Activated naive CD8-positive, alpha-beta T cell treated with anti-CD3 and anti-CD28 coated beads, Interleukin-2, amount 50 U/mL, for 24 hours (primary cell): ENCODE measurements at regions not wholly inside any gene's neighbourhood (a gene's known extent, or its start where the extent isn't known, plus 50 kb on each side); places are given as distances from the start of the nearest gene placed in this dataset.

Source experiments
- ATAC-seq: fragments of 150-1000 bp; cut with Tn5 transposase; one replicate; pipeline ENCODE4 v1.10.0; 2021
- DNase-seq: peaks from one replicate; pipeline ENCODE4 v3.0.0; 2021
- H3K27ac Mint-ChIP-seq: one replicate; pipeline ENCODE4 v1.8.0; 2021; ENCODE audit warnings: mild to moderate bottlenecking, mixed read lengths
- H3K27me3 Mint-ChIP-seq: one replicate; pipeline ENCODE4 v1.8.0; 2021; ENCODE audit warnings: mixed read lengths
- H3K36me3 Mint-ChIP-seq: one replicate; pipeline ENCODE4 v1.8.0; 2021; ENCODE audit warnings: low read depth, mixed read lengths
- H3K4me1 Mint-ChIP-seq: one replicate; pipeline ENCODE4 v1.8.0; 2021; ENCODE audit warnings: mixed read lengths
- H3K4me3 Mint-ChIP-seq: one replicate; pipeline ENCODE4 v1.8.0; 2021; ENCODE audit warnings: mild to moderate bottlenecking, moderate library complexity, mixed read lengths
- H3K9me3 Mint-ChIP-seq: one replicate; pipeline ENCODE4 v1.8.0; 2021; ENCODE audit warnings: mixed read lengths

DNA sequence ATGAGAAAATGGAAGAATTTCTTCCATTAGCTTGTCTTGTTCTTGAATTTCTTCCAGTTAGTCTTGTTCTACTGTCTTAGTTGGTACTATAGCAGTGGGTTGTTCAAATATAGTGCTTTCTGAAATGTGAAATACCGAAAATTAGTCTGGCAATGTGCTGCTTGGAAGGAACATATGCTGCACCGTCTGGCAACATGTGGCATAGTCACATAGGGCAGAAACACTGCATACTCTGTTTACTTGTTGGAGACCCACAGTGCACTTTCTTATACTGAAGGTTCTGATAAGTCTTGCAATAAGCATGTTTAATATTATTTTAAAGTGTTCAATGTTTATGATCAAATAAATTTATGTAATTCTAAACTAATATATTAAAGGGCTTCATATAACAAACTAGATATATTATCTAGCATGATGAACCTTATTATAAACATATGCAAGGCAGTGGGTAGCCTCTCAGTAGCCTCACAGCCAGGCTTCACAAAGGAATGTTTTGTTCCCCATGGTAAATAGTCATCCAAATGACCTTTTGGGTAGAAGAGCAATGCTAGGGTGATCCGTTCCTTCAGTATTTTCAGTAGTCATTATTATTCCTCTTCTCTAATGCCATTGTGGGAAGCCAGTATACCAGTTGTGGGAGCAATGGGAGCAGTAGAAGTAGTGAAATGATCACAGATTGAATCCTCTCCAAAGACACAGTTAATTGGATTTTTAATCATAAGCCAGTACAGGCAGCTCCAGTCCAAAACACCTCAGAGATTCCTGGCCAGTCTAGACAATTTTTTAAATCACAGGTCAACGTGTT, 1106.7 kb downstream of the DTWD2 start:
- no peaks in the 10 kb centered on the region for H3K4me1 Mint-ChIP-seq
- DNase-seq, result no peak
- no peak overlapping the region for H3K4me3 Mint-ChIP-seq
- ATAC-seq, result no peak
- H3K27me3 Mint-ChIP-seq, result no peaks in the 10 kb centered on the region
- H3K9me3 Mint-ChIP-seq, result no peaks in the 10 kb centered on the region
- no peaks in the 10 kb centered on the region for H3K36me3 Mint-ChIP-seq
- no peak overlapping the region for H3K27ac Mint-ChIP-seq

DNA sequence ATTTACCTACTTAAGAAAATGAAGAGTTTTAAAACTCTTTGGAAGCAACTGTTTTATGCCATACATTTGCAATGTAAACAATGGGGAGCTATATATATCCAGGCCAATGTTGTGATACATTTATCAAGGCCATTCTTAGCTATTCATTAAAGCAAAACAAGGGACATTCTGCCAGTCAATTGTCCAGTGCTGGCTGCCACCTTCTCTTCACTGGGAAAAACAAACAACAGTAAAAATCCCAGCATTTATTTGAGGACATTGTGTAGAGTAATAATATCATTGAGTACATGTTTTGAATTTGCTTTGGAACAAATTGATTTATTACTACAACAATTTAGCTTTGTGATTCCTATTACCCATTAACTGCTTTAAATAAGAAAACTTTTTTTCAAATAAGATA, 1107.4 kb downstream of the DTWD2 start:
- no peaks in the 10 kb centered on the region for H3K36me3 Mint-ChIP-seq
- no peak for ATAC-seq
- no peak overlapping the region for H3K4me3 Mint-ChIP-seq

DNA sequence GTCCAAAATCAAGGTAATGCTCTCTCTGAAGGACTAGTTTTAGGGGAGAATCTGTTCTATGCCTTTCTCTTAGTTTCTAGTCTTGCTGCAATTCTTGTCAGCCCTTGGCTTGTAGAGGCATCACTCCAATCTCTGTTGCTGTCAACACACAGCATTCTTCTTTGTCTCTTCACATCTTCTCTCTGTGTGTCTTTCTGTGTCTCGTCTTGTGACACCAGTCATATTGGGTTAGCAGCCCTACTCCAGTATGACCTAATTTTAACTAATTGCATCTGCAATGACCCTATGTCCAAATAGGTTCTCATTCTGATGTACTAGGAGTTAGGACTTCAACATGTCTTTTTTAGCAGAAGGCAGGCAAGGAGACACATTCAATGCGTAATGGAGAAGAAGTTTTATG, 1110.6 kb downstream of the DTWD2 start:
- DNase-seq, result no peak
- no peak overlapping the region for H3K4me3 Mint-ChIP-seq
- no peak overlapping the region for H3K27ac Mint-ChIP-seq
- H3K27me3 Mint-ChIP-seq, result no peaks in the 10 kb centered on the region
- no peaks in the 10 kb centered on the region for H3K4me1 Mint-ChIP-seq
- no peak for ATAC-seq
- H3K36me3 Mint-ChIP-seq, result no peaks in the 10 kb centered on the region
- H3K9me3 Mint-ChIP-seq, result no peaks in the 10 kb centered on the region

More for the DNA sequence above, 1107.4 kb downstream of the DTWD2 start:
- H3K9me3 Mint-ChIP-seq, result no peaks in the 10 kb centered on the region
- H3K27me3 Mint-ChIP-seq, result no peaks in the 10 kb centered on the region
- no peak for DNase-seq
- H3K27ac Mint-ChIP-seq, result no peak overlapping the region
- no peaks in the 10 kb centered on the region for H3K4me1 Mint-ChIP-seq

DNA sequence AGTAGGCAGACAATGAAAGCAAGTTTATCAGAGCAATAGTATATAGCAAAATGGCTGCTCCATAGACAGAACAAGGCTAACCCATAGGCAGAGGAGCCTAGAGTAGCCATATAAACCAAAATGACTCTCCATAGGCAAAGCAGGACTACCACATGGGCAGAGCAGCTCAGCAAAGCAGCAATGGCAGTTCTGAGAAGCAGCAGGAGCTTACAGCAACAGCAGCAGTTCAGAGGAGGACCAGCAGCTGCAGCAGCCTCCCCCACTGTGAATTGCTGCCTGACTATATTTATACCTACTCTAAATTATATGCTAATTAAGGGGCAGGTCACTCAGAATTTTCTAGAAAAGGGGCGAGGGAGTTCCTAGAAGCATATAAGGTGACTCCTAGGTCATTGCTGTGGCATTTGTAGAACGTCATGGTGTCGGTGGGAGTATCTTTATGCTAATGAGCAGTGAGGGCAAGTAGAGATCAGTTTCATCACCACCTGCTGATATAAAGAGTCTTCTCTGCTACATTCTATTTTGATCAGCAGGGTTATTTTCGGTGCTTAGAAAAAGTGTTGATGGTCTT, 1115.5 kb downstream of the DTWD2 start:
- no peak overlapping the region for H3K27ac Mint-ChIP-seq
- no peak for ATAC-seq
- H3K27me3 Mint-ChIP-seq, result no peaks in the 10 kb centered on the region

DNA sequence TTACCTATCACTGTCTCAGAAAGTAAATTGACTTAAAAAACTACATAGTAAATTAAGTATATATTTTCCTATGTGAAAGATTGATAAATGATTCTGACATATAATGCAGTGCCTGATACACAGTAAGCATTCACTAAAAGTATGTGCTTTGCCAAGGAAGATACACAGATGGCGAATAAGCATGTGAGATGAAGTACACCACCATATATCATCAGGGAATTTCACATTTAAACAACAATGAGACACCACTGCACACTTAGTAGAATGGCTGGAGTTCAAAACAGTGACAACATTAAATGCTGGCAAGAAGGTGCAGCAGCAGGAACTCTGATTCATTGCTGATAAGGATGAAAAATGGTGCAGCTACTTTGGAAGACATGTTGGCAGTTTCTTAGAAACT, 1118.8 kb downstream of the DTWD2 start:
- ATAC-seq (no peak), DNase-seq (no peak)
- Mint-ChIP-seq H3K9me3 (peaks cover 4% of the 10 kb centered on the region), H3K4me1 (no peaks in the 10 kb centered on the region), H3K27ac (no peak overlapping the region), H3K27me3 (no peaks in the 10 kb centered on the region), H3K4me3 (no peak overlapping the region), H3K36me3 (no peaks in the 10 kb centered on the region)

More for the DNA sequence above, 1115.5 kb downstream of the DTWD2 start:
- no peak overlapping the region for H3K4me3 Mint-ChIP-seq
- DNase-seq, result no peak
- H3K36me3 Mint-ChIP-seq, result no peaks in the 10 kb centered on the region
- peaks cover 4% of the 10 kb centered on the region for H3K9me3 Mint-ChIP-seq
- H3K4me1 Mint-ChIP-seq, result no peaks in the 10 kb centered on the region

DNA sequence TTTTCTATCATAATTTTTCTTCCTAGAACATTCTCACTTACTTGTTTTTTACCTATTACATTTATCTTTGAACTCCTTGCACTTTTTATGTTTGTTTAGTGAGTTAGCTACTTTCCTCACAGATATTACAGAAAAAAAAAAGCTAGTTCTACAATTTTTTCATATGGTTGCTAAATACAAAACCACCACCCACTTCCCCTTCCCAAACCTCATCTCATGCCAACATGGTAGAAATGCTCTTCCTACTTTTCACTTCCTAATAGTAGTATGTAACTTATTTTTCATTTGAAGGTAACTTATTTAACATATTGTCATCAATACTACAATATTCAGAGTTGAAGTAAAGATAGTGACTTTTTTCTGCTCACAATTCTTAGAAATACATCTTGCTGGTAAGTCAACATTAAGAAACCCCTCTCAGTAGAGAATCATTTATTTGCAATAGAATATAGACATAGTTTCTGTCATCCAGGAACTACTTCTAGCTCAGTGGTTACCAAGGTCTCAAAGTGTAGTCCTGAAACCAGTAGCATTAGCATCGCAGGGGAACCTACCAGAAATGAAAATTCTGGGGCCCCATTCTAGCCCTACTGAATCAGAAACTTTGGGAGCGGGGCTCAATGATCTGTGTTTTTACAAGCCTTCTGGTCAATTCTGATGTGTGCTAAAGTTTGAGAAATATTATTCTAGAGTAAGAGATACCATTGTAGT, 1124.6 kb downstream of the DTWD2 start:
- DNase-seq (no peak), ATAC-seq (no peak)
- Mint-ChIP-seq H3K27ac (no peak overlapping the region), H3K4me3 (no peak overlapping the region), H3K36me3 (no peaks in the 10 kb centered on the region), H3K27me3 (no peaks in the 10 kb centered on the region), H3K9me3 (peaks cover 8% of the 10 kb centered on the region), H3K4me1 (no peaks in the 10 kb centered on the region)

DNA sequence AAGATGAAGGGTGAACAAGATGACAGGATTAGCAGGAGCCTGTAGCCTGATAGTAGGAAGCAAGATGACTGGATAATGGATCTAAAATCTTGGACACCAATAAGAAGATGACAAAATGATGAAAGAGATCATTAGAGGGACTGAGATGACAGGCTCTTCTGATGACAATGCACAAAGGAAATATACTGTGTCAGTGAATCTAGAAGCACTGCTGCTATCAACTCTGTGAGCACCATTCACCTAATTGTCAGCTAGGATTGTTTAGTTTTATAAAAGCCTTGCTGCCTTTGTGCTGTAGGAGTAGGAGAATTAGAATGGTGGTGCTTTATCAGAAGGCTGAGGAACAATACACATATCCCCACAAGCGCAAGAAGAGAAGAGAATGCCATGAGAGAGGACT, 1127.8 kb downstream of the DTWD2 start:
- H3K4me1 Mint-ChIP-seq, result no peaks in the 10 kb centered on the region
- H3K4me3 Mint-ChIP-seq, result no peak overlapping the region
- ATAC-seq (no peak), DNase-seq (no peak)
- H3K27ac Mint-ChIP-seq, result no peak overlapping the region
- peaks cover 11% of the 10 kb centered on the region for H3K9me3 Mint-ChIP-seq
- H3K36me3 Mint-ChIP-seq, result no peaks in the 10 kb centered on the region
- no peaks in the 10 kb centered on the region for H3K27me3 Mint-ChIP-seq

DNA sequence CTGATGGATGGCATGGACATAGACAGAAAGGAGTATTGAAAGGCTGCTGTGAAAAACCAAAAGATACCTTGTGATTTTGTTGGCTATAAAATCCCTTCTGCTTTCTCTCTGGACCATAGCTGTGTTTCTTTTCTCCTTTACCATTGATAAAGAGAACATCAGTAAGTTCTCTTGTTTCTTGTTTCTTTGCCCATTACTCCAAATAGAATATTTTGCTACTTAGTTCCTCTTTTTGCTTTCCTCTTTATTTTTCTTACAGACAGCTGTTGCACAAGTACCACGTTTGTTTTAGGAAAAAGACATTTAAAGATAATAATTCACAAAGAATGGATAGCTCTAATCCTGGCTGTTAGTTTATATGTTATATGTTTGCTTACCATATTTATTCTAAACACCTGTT, 1129.2 kb downstream of the DTWD2 start:
- DNase-seq (no peak), ATAC-seq (no peak)
- Mint-ChIP-seq H3K9me3 (peaks cover 13% of the 10 kb centered on the region), H3K27me3 (no peaks in the 10 kb centered on the region), H3K4me1 (no peaks in the 10 kb centered on the region), H3K36me3 (no peaks in the 10 kb centered on the region), H3K4me3 (no peak overlapping the region), H3K27ac (no peak overlapping the region)

DNA sequence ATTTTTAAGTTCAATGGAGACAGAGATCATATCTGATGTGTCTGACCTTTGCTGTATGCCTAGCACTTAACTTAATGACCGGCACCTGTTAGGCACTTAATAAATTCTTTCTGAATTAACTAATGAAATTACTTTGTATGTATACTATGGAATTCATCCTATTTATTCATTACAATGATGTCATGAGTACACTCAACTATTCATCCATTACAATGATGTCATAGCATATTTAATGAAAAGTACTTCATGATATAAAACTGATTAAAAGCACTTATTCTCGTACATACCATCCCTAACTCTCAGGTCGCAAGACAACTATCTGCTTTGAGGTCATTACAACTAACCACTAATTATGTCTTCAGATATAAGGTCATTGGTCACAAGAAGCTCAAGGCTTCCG, 1131.6 kb downstream of the DTWD2 start:
- H3K4me1 Mint-ChIP-seq, result no peaks in the 10 kb centered on the region
- no peak for ATAC-seq

DNA sequence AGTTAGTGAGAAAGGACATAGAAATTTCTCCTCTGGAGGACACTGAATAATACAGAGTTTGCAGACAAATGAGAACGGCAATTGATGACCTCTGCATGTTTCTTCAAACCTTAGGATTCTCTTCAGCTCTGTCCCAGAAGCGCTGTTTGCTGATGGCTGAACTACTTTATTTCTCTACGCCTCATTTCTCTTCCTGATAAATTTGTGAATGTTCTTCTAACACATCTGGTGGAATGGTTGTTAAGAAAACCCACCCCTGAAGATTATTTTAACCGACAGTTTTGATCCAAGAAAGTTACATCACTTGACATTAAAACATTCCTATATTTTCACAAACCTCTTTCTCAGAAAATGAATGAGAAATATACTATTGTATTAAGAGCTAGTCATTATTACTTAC, 1150.6 kb downstream of the DTWD2 start:
- peaks cover 20% of the 10 kb centered on the region for H3K9me3 Mint-ChIP-seq
- no peak for ATAC-seq

More for the DNA sequence above, 1131.6 kb downstream of the DTWD2 start:
- Mint-ChIP-seq H3K36me3 (no peaks in the 10 kb centered on the region), H3K4me3 (no peak overlapping the region), H3K27me3 (no peaks in the 10 kb centered on the region), H3K9me3 (peaks cover 13% of the 10 kb centered on the region), H3K27ac (no peak overlapping the region)
- no peak for DNase-seq

DNA sequence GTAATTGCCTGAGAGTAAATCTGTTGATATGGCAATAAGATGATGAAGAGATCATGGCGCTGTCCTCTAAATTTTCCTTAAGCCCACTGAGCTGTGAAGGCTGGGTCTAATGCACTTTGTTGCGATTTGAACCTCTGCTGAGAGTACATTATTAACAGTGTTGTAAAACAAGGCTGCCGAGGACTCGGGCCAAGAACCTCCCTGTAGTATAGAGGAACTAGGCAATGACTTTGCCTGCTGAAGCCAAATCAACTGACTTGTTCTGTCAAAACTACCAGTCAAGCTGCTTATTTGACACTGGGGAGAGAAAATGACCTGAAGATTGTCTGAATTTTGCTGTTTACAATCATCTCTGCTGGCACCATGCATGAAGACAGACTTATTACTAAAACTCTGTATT, 1154.7 kb downstream of the DTWD2 start:
- ATAC-seq (no peak), DNase-seq (no peak)
- Mint-ChIP-seq H3K27ac (no peak overlapping the region), H3K27me3 (no peaks in the 10 kb centered on the region), H3K4me3 (no peak overlapping the region), H3K36me3 (no peaks in the 10 kb centered on the region), H3K4me1 (no peaks in the 10 kb centered on the region), H3K9me3 (peaks cover 20% of the 10 kb centered on the region)

More for the DNA sequence above, 1150.6 kb downstream of the DTWD2 start:
- Mint-ChIP-seq H3K27ac (no peak overlapping the region), H3K36me3 (no peaks in the 10 kb centered on the region), H3K4me3 (no peak overlapping the region), H3K27me3 (no peaks in the 10 kb centered on the region), H3K4me1 (no peaks in the 10 kb centered on the region)
- no peak for DNase-seq

DNA sequence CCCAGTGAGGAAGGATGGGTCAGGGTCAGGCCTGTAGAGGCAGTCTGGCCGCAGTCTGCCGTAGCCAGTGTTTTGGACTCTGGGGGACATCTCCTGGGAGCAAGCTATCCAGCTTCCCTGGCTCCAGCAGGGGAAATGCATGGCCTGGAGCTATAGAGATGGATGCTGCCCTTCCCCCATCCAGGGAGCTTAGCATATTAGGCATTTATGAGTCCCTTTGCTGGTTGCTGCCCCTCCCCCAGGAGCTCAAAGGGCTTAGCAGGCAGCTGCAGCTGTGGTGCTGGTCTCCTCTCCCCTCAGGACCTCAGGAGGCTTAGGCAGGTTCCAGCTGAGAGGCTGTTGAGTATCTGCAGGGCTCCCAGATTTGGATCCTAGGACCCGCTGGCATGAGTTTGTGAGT, 1158.7 kb downstream of the DTWD2 start:
- H3K9me3 Mint-ChIP-seq, result peaks cover 21% of the 10 kb centered on the region
- no peaks in the 10 kb centered on the region for H3K36me3 Mint-ChIP-seq
- H3K27ac Mint-ChIP-seq, result no peak overlapping the region
- no peak for ATAC-seq
- no peak for DNase-seq
- no peaks in the 10 kb centered on the region for H3K27me3 Mint-ChIP-seq
- H3K4me3 Mint-ChIP-seq, result no peak overlapping the region
- no peaks in the 10 kb centered on the region for H3K4me1 Mint-ChIP-seq

DNA sequence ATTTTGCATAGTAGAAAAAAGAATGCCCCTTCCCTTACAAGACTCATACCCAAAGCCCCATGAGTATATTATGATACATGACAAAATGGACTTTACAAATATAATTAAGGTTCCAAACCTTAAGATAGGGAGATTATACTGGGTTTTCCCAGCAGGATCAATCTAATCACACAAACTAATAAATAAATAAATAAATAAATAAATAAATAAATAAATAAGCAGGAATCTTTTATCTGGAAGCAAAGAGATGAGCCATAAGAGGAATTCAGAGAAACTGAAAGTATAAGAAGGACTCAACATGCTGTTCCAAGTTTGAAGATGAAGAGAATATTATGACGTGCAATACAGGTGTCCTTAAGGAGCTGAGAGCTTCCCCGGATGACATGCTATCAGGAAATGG, 1174.5 kb downstream of the DTWD2 start:
- DNase-seq (no peak), ATAC-seq (no peak)
- Mint-ChIP-seq H3K9me3 (peaks cover 4% of the 10 kb centered on the region), H3K4me1 (no peaks in the 10 kb centered on the region), H3K36me3 (no peaks in the 10 kb centered on the region), H3K27me3 (no peaks in the 10 kb centered on the region), H3K27ac (no peak overlapping the region), H3K4me3 (no peak overlapping the region)

DNA sequence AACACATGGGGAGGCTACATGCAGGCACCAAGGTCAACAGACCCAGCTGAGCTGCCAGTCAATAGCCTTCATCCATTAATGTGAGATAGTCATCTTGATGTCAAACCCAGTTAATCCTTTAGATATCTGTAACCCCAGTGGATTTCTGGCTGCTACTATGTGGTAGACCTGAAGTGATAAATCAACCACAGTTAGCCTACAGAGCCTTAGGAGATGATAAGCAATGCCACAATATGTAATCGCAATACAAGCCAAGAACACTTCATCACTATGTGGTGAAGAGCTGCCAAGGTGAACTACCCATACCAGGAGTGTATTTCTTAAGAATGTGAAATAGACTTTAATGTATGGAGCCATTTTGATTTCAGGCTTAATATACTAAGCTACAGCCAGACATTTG, 1175.5 kb downstream of the DTWD2 start:
- Mint-ChIP-seq H3K27ac (no peak overlapping the region), H3K4me3 (no peak overlapping the region), H3K27me3 (no peaks in the 10 kb centered on the region), H3K4me1 (no peaks in the 10 kb centered on the region), H3K9me3 (peaks cover 4% of the 10 kb centered on the region), H3K36me3 (no peaks in the 10 kb centered on the region)
- ATAC-seq (no peak), DNase-seq (no peak)

DNA sequence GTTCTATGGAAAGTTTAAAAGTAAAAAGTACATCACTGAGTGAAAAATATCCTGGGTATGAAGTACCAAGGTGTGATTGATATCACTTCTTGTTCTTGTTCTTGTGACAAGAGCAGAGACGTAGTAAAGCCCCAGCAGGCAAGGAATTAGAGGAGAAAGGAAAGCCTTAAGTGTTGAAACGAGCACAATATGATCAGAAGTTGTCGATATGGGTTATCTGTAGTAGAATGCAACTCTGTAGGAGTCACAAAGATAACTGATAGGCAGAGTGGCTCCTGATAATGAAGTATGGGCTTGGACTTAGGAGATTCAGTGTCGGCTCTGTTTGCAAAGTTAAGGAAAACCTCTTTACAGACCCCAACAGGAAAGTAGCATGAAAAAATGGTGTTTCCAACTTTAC, 1179.1 kb downstream of the DTWD2 start:
- no peak for ATAC-seq
- H3K4me3 Mint-ChIP-seq, result no peak overlapping the region
- H3K27me3 Mint-ChIP-seq, result no peaks in the 10 kb centered on the region
- no peaks in the 10 kb centered on the region for H3K36me3 Mint-ChIP-seq
- H3K9me3 Mint-ChIP-seq, result peaks cover 3% of the 10 kb centered on the region
- DNase-seq, result no peak
- H3K27ac Mint-ChIP-seq, result no peak overlapping the region
- no peaks in the 10 kb centered on the region for H3K4me1 Mint-ChIP-seq
